Esophagus muscularis mucosa (tissue), 4 donors: ENCODE measurements at regions not wholly inside any gene's neighbourhood (a gene's known extent, or its start where the extent isn't known, plus 50 kb on each side); places are given as distances from the start of the nearest gene placed in this dataset.

Experiments used
- DNase-seq: peaks from one replicate; pipeline ENCODE4 v3.0.0-alpha.2; 2017; ENCODE audit errors: extremely low spot score
- H3K27ac ChIP-seq, 4 donors: fragments of 200-600 bp; sonication (generic); replicated peaks in 1 of 4; 1 replicate in 3 of 4; 2 replicates in 1 of 4; pipeline ENCODE4 v1.5.1; 2016 to 2019; ENCODE audit warnings: mild to moderate bottlenecking in 1 of 4
- H3K27me3 ChIP-seq, 4 donors: fragments of 200-600 bp; sonication (generic); one replicate each; pipeline versions ENCODE4 v1.5.1 to v1.6.0; 2016 to 2019
- H3K36me3 ChIP-seq, 4 donors: fragments of 200-600 bp; sonication (generic); one replicate each; pipeline ENCODE4 v1.5.1; 2016 to 2019
- H3K4me1 ChIP-seq, 4 donors: fragments of 200-600 bp; sonication (generic); one replicate each; pipeline ENCODE4 v1.5.1; 2016 to 2019
- H3K4me3 ChIP-seq, 4 donors: fragments of 200-600 bp; sonication (generic); 1 replicate in 2 of 4; 2 replicates in 2 of 4; pipeline ENCODE4 v1.5.1; 2016 to 2019; ENCODE audit warnings: mild to moderate bottlenecking in 4 of 4, moderate library complexity in 1 of 4
- H3K9me3 ChIP-seq, 4 donors: fragments of 200-600 bp; sonication (generic); 1 replicate in 3 of 4; 2 replicates in 1 of 4; pipeline ENCODE4 v1.5.1; 2016 to 2019
- EP300 ChIP-seq: sonication (generic); formaldehyde crosslinking; IDR thresholded peaks from one replicate; pipeline ENCODE4 v1.6.1; 2017; ENCODE audit warnings: antibody characterized with exemption
- POLR2A ChIP-seq: fragments of 450-650 bp; IDR thresholded peaks from one replicate; pipeline ENCODE4 v1.6.1; 2017; ENCODE audit warnings: antibody characterized with exemption, moderate library complexity, mild to moderate bottlenecking, low read depth
- POLR2AphosphoS5 ChIP-seq, 2 donors: sonication (generic); formaldehyde crosslinking; IDR thresholded peaks; one replicate each; pipeline ENCODE4 v1.6.1; 2017; ENCODE audit warnings: antibody characterized with exemption in 2 of 2
- WGBS: methylation state at CpG from one replicate; pipeline ENCODE4 v1.1.5; 2018; 5-methylcytosine and 5-hydroxymethylcytosine counted together
- intact Hi-C: fragments of 100-400 bp; cut with DNase I; formaldehyde crosslinking; loops from one replicate; pipeline ENCODE4 v1.15.1; 2023
- TF ChIP-seq, protein P1 (sequence below), 3 experiments: fragments of 200-600 bp in 2 of 3; fragments of 450-650 bp in 1 of 3; sonication (generic) in 2 of 3; IDR thresholded peaks; one replicate each; pipeline ENCODE4 v1.5.1; 2017 to 2019; ENCODE audit warnings: antibody characterized with exemption in 3 of 3, mild to moderate bottlenecking in 2 of 3, moderate library complexity in 1 of 3

DNA sequence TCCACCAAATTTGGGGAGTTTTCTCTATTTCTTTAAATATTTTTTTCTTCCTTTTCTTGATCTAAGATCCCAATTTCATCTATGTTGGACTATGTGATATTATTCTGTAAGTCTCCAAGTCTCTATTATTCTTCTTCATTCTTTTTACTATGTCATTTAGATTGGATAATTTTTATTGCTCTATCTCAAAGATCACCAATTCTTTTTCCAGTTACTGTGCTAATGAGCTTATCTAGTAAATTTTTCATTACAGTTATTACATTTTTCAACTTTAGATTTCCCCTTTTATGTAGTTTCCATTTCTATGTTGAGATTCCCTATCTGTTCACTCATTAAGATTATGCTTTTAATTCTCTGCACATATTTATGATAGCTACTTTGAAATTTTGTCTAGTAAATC lies 131.6 kb upstream of the NAMPT start:
- peaks cover 0 to 10% (median 0%) of the 10 kb centered on the region in 4 donors for H3K9me3 ChIP-seq
- H3K36me3 ChIP-seq, result no peaks in the 10 kb centered on the region
- intact Hi-C loops, result no loop called here
- H3K4me1 ChIP-seq, result peaks cover 15 to 42% (median 26%) of the 10 kb centered on the region in 4 donors
- TF ChIP-seq EP300 (no peak), POLR2A (no peak), POLR2AphosphoS5 (IDR thresholded peaks at IDR 0.05) (no peak)
- TF ChIP-seq, protein P1, sequence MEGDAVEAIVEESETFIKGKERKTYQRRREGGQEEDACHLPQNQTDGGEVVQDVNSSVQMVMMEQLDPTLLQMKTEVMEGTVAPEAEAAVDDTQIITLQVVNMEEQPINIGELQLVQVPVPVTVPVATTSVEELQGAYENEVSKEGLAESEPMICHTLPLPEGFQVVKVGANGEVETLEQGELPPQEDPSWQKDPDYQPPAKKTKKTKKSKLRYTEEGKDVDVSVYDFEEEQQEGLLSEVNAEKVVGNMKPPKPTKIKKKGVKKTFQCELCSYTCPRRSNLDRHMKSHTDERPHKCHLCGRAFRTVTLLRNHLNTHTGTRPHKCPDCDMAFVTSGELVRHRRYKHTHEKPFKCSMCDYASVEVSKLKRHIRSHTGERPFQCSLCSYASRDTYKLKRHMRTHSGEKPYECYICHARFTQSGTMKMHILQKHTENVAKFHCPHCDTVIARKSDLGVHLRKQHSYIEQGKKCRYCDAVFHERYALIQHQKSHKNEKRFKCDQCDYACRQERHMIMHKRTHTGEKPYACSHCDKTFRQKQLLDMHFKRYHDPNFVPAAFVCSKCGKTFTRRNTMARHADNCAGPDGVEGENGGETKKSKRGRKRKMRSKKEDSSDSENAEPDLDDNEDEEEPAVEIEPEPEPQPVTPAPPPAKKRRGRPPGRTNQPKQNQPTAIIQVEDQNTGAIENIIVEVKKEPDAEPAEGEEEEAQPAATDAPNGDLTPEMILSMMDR (IDR thresholded peaks at IDR 0.05), result no peak
- H3K4me3 ChIP-seq, result no peak overlapping the region
- no peak overlapping the region for H3K27ac ChIP-seq
- peaks cover 0 to 3% (median 0%) of the 10 kb centered on the region in 4 donors for H3K27me3 ChIP-seq
- DNase-seq, result no peak

DNA sequence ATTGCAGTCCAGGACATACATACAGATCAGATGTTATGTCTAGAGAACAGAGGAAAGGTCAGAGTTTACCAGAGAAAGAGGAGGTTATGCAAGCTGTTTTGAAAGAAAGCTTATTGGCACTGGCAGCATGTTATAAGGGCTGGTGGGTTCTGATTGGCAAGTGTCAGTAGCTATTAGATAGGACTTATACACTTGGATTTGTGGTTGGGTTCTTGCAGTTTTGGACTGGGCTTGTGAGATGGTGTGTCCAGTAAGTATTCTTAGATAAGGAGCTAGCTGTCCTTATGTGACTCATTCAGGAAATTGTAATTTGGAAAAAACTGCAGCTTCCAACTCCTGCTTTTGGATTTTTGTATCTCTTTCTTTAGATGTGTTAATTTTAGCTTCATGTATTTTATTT lies 130.7 kb upstream of the NAMPT start:
- H3K4me3 ChIP-seq, result no peak overlapping the region
- no peak overlapping the region for H3K27ac ChIP-seq
- no peak for DNase-seq
- H3K4me1 ChIP-seq, result peaks cover 6 to 32% (median 16%) of the 10 kb centered on the region in 4 donors
- peaks cover 0 to 10% (median 0%) of the 10 kb centered on the region in 4 donors for H3K9me3 ChIP-seq
- intact Hi-C loops, result no loop called here
- H3K27me3 ChIP-seq, result peaks cover 0 to 3% (median 0%) of the 10 kb centered on the region in 4 donors
- H3K36me3 ChIP-seq, result no peaks in the 10 kb centered on the region
- TF ChIP-seq POLR2AphosphoS5 (IDR thresholded peaks at IDR 0.05) (no peak), EP300 (no peak), POLR2A (no peak)
- TF ChIP-seq, protein P1 (IDR thresholded peaks at IDR 0.05), result no peak

DNA sequence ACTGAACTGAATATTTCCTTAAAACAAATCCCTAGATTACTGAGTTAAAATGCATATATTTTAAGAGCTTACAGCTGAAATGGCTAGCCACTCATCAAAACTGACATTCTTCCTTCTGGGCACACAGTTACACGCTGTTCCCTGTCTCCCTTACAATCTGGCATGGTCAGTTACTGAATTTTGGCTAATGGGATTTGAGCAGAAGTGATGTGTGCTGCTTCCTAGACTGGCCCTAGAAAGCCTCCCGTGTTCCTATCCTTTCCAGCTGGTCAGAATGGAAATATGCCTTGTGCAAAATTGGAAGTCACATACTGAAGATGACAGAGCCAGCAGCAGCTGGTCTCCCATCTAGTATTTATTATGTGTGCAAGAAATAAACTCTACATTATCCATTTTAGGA lies 128.7 kb upstream of the NAMPT start:
- intact Hi-C loops, result loop anchor here (5.0 kb wide), 1 partner anchor 121 kb away; no protein-coding TSS in a partner anchor
- H3K4me1 ChIP-seq, result peaks cover under 1 to 12% (median 4%) of the 10 kb centered on the region in 4 donors
- no peaks in the 10 kb centered on the region for H3K36me3 ChIP-seq
- H3K27ac ChIP-seq, result no peak overlapping the region
- DNase-seq, result no peak
- H3K9me3 ChIP-seq, result peaks cover 0 to 10% (median 0%) of the 10 kb centered on the region in 4 donors
- 73% methylated on average over 2 of the region's 2 CpGs for WGBS
- H3K27me3 ChIP-seq, result peaks cover 0 to 3% (median 0%) of the 10 kb centered on the region in 4 donors
- TF ChIP-seq EP300, result no peak
- TF ChIP-seq, protein P1 (IDR thresholded peaks at IDR 0.05), result no peak
- no peak for TF ChIP-seq POLR2A
- TF ChIP-seq POLR2AphosphoS5 (IDR thresholded peaks at IDR 0.05), result no peak
- H3K4me3 ChIP-seq, result no peak overlapping the region

DNA sequence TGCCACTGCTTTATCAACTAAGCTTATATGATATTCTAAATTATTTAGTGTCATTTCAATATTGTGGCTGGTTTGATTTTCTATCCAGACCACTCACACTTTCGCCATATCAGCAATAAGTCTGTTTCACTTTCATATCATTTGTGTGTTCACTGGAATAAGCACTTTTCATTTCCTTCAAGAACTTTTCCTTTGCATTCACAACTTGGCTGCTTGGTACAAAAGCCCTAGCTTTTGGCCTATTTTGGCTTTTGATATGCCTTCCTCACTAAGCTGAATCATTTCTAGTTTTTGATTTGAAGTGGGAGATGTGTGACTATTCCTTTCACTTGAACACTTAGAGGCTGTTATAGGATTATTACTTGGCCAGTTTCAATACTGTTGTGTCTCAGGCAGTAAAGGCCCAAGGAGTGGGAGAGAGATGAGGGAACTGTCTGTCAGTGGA lies 120.9 kb upstream of the NAMPT start:
- Histone ChIP-seq H3K36me3 (no peaks in the 10 kb centered on the region), H3K4me1 (no peaks in the 10 kb centered on the region), H3K27ac (no peak overlapping the region), H3K27me3 (peaks cover 0 to 5% (median 0%) of the 10 kb centered on the region in 4 donors), H3K4me3 (no peak overlapping the region), H3K9me3 (no peaks in the 10 kb centered on the region)
- WGBS, result no CpG with 5 or more reads among the region's 1 CpG
- intact Hi-C loops, result no loop called here
- DNase-seq, result peak; percentile 29
- TF ChIP-seq POLR2AphosphoS5 (IDR thresholded peaks at IDR 0.05), result no peak

DNA sequence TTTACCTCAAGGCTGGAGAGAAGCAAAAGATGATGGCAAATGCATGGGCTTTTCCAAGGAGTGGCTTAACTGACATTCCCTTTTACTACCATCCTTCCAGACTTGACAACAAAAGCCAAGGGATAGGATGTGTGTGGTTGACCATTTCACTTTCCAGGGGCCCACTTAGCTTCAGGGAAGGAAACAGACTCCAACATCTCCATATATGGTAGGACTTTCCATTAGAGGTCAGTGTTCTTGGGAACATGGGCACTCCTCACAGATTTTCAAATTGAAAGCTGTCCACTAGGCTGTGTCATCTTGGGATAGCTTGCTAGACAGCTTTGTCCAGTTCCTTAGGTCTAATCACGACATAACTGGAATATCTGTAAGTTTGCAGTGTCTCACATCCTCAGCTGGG lies 118.1 kb upstream of the NAMPT start:
- no peak overlapping the region for H3K27ac ChIP-seq
- TF ChIP-seq POLR2AphosphoS5 (IDR thresholded peaks at IDR 0.05) (no peak), EP300 (no peak), POLR2A (no peak)
- TF ChIP-seq, protein P1 (IDR thresholded peaks at IDR 0.05), result no peak
- intact Hi-C loops, result no loop called here
- no peaks in the 10 kb centered on the region for H3K9me3 ChIP-seq
- peaks cover 0 to 5% (median 0%) of the 10 kb centered on the region in 4 donors for H3K27me3 ChIP-seq
- no peaks in the 10 kb centered on the region for H3K36me3 ChIP-seq
- H3K4me1 ChIP-seq, result no peaks in the 10 kb centered on the region
- no peak for DNase-seq
- 86% methylated on average over 1 of the region's 1 CpG for WGBS
- no peak overlapping the region for H3K4me3 ChIP-seq
